ENCODE measurements at regions not wholly inside any gene's neighbourhood (a gene's known extent, or its start where the extent isn't known, plus 50 kb on each side); places are given as distances from the start of the nearest gene placed in this dataset.

DNA sequence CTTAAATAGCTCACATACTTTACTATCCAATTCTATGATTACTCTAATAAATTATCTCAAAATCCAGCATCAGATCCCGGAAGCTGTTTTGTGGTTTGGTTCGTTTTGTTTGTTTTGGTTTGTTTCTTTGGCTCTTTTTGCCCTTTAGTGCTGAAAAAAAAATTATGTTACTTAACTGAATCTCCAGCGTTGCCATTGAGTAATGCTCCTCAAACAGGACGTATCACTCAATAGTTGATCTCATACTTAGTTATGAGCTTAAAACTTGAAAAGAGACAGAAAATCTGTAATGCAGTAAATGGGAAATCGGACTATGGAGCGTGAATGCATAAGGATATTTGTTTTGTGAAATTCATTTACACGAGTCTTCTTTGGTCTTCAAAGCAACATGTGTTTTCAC, 533.8 kb upstream of the TMPRSS15 start:
- TF ChIP-seq POLR2AphosphoS5 (IDR thresholded peaks at IDR 0.05) (no peak), POLR2A (IDR thresholded peaks at IDR 0.05) (no peak), EP300 (IDR thresholded peaks at IDR 0.05) (no peak)
- TF ChIP-seq, protein P1, sequence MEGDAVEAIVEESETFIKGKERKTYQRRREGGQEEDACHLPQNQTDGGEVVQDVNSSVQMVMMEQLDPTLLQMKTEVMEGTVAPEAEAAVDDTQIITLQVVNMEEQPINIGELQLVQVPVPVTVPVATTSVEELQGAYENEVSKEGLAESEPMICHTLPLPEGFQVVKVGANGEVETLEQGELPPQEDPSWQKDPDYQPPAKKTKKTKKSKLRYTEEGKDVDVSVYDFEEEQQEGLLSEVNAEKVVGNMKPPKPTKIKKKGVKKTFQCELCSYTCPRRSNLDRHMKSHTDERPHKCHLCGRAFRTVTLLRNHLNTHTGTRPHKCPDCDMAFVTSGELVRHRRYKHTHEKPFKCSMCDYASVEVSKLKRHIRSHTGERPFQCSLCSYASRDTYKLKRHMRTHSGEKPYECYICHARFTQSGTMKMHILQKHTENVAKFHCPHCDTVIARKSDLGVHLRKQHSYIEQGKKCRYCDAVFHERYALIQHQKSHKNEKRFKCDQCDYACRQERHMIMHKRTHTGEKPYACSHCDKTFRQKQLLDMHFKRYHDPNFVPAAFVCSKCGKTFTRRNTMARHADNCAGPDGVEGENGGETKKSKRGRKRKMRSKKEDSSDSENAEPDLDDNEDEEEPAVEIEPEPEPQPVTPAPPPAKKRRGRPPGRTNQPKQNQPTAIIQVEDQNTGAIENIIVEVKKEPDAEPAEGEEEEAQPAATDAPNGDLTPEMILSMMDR (IDR thresholded peaks at IDR 0.05): no peak
